Vagina (tissue), 2 donors: ENCODE measurements at regions not wholly inside any gene's neighbourhood (a gene's known extent, or its start where the extent isn't known, plus 50 kb on each side); places are given as distances from the start of the nearest gene placed in this dataset.

ENCODE experiments used
- DNase-seq, 2 donors: peaks; one replicate each; pipeline ENCODE4 v3.0.0-alpha.2; 2017; ENCODE audit errors: extremely low spot score in 2 of 2
- H3K27ac ChIP-seq: fragments of 200-600 bp; sonication (generic); one replicate; pipeline ENCODE4 v1.5.1; 2019
- H3K27me3 ChIP-seq: fragments of 200-600 bp; sonication (generic); one replicate; pipeline ENCODE4 v1.5.1; 2019
- H3K36me3 ChIP-seq, 2 donors: fragments of 200-600 bp; sonication (generic); one replicate each; pipeline ENCODE4 v1.5.1; 2017 to 2019
- H3K4me1 ChIP-seq: fragments of 200-600 bp; sonication (generic); one replicate; pipeline ENCODE4 v1.5.1; 2019
- H3K4me3 ChIP-seq, 2 donors: fragments of 200-600 bp; sonication (generic); 1 replicate in 1 of 2; 2 replicates in 1 of 2; pipeline ENCODE4 v1.5.1; 2016 to 2019
- H3K9me3 ChIP-seq: fragments of 200-600 bp; sonication (generic); one replicate; pipeline ENCODE4 v1.5.1; 2019
- CTCF ChIP-seq, 3 experiments: fragments of 450-650 bp in 2 of 3; fragments of 200-600 bp in 1 of 3; sonication (generic) in 1 of 3; IDR thresholded peaks; one replicate each; pipeline ENCODE4 v1.5.1; 2017 to 2019; ENCODE audit warnings: antibody characterized with exemption in 3 of 3, mild to moderate bottlenecking in 2 of 3, moderate library complexity in 2 of 3
- POLR2A ChIP-seq, 2 donors: fragments of 450-650 bp; IDR thresholded peaks; one replicate each; pipeline ENCODE4 v1.6.1; 2017; ENCODE audit warnings: antibody characterized with exemption in 2 of 2, mild to moderate bottlenecking in 2 of 2, moderate library complexity in 2 of 2
- POLR2AphosphoS5 ChIP-seq, 2 donors: sonication (generic); formaldehyde crosslinking; IDR thresholded peaks; one replicate each; pipeline ENCODE4 v1.9.0; 2017; ENCODE audit warnings: antibody characterized with exemption in 2 of 2, mild to moderate bottlenecking in 2 of 2, low read depth in 1 of 2; ENCODE audit not compliant: insufficient read depth in 1 of 2
- intact Hi-C: fragments of 100-400 bp; cut with DNase I; formaldehyde crosslinking; loops from one replicate; pipeline ENCODE4 v1.15.1; 2023

- no peak overlapping the region for H3K4me3 ChIP-seq
- H3K27ac ChIP-seq, result no peak overlapping the region
- H3K36me3 ChIP-seq, result no peaks in the 10 kb centered on the region
- H3K4me1 ChIP-seq, result peaks cover 5% of the 10 kb centered on the region
- H3K9me3 ChIP-seq, result no peaks in the 10 kb centered on the region
- H3K27me3 ChIP-seq, result no peaks in the 10 kb centered on the region
- intact Hi-C loops, result no loop called here
- DNase-seq, result no peak
- TF ChIP-seq POLR2A (IDR thresholded peaks at IDR 0.05) (no peak), POLR2AphosphoS5 (IDR thresholded peaks at IDR 0.05; ENCODE audit: insufficient read depth in 1 of 2, low read depth in 1 of 2) (no peak), CTCF (IDR thresholded peaks at IDR 0.05) (no peak)
Observed at GRCh38 chr15:47885920-47886319, 168.6 kb downstream of the SEMA6D start.

GRCh38 chr15:47887241-47887800 lies 170.0 kb downstream of the SEMA6D start:
- Histone ChIP-seq H3K9me3 (no peaks in the 10 kb centered on the region), H3K27ac (no peak overlapping the region), H3K36me3 (no peaks in the 10 kb centered on the region), H3K4me3 (no peak overlapping the region), H3K27me3 (no peaks in the 10 kb centered on the region), H3K4me1 (peaks cover 6% of the 10 kb centered on the region)
- TF ChIP-seq POLR2A (IDR thresholded peaks at IDR 0.05), result no peak
- no peak for TF ChIP-seq POLR2AphosphoS5 (IDR thresholded peaks at IDR 0.05; ENCODE audit: insufficient read depth in 1 of 2, low read depth in 1 of 2)
- no peak for TF ChIP-seq CTCF (IDR thresholded peaks at IDR 0.05)
- no peak for DNase-seq
- intact Hi-C loops, result no loop called here

- no peak overlapping the region for H3K27ac ChIP-seq
- DNase-seq, result no peak
- no peak overlapping the region for H3K4me3 ChIP-seq
- no peaks in the 10 kb centered on the region for H3K27me3 ChIP-seq
- TF ChIP-seq POLR2AphosphoS5 (IDR thresholded peaks at IDR 0.05; ENCODE audit: insufficient read depth in 1 of 2, low read depth in 1 of 2) (no peak), POLR2A (IDR thresholded peaks at IDR 0.05) (no peak), CTCF (IDR thresholded peaks at IDR 0.05) (no peak)
- H3K4me1 ChIP-seq, result peaks cover 6% of the 10 kb centered on the region
- H3K9me3 ChIP-seq, result no peaks in the 10 kb centered on the region
- no peaks in the 10 kb centered on the region for H3K36me3 ChIP-seq
- intact Hi-C loops, result no loop called here
Observed at GRCh38 chr15:47888385-47889100, 171.2 kb downstream of the SEMA6D start.

GRCh38 chr15:47890397-47891150 lies 173.3 kb downstream of the SEMA6D start:
- Histone ChIP-seq H3K27ac (no peak overlapping the region), H3K9me3 (no peaks in the 10 kb centered on the region), H3K27me3 (no peaks in the 10 kb centered on the region), H3K4me1 (peaks cover 6% of the 10 kb centered on the region), H3K4me3 (no peak overlapping the region), H3K36me3 (no peaks in the 10 kb centered on the region)
- no peak for DNase-seq
- TF ChIP-seq CTCF (IDR thresholded peaks at IDR 0.05), result no peak
- no peak for TF ChIP-seq POLR2A (IDR thresholded peaks at IDR 0.05)
- TF ChIP-seq POLR2AphosphoS5 (IDR thresholded peaks at IDR 0.05; ENCODE audit: insufficient read depth in 1 of 2, low read depth in 1 of 2), result no peak
- intact Hi-C loops, result no loop called here
